Activated CD8-positive, alpha-beta T cell treated with anti-CD3 and anti-CD28 coated beads for 36 hours (primary cell): ENCODE measurements at regions not wholly inside any gene's neighbourhood (a gene's known extent, or its start where the extent isn't known, plus 50 kb on each side); places are given as distances from the start of the nearest gene placed in this dataset.

ENCODE experiments used
- ATAC-seq: fragments of 200-7000 bp; cut with Tn5 transposase; one replicate; pipeline ENCODE4 v1.10.0; 2021; ENCODE audit warnings: mild to moderate bottlenecking, moderate library complexity
- CTCF ChIA-PET: fragments of 350-600 bp; sonication (Branson Sonifier 250); formaldehyde crosslinking; loops from one replicate; lab custom pipeline; 2021; ENCODE audit warnings: antibody characterized with exemption; lab: Charles Lee
- POLR2A ChIA-PET: fragments of 350-600 bp; sonication (Branson Sonifier 250); formaldehyde crosslinking; loops from one replicate; lab custom pipeline; 2021; ENCODE audit warnings: antibody characterized with exemption; lab: Charles Lee
- DNase-seq: peaks from one replicate; pipeline ENCODE4 v3.0.0-alpha.2; 2020
- H3K27ac Mint-ChIP-seq: one replicate; pipeline ENCODE4 v1.8.0; 2021; ENCODE audit warnings: mild to moderate bottlenecking, mixed read lengths
- H3K27me3 Mint-ChIP-seq: one replicate; pipeline ENCODE4 v1.8.0; 2021; ENCODE audit warnings: mixed read lengths
- H3K36me3 Mint-ChIP-seq: one replicate; pipeline ENCODE4 v1.8.0; 2021; ENCODE audit warnings: low read depth, mixed read lengths
- H3K4me1 Mint-ChIP-seq: one replicate; pipeline ENCODE4 v1.8.0; 2021; ENCODE audit warnings: low read depth, mixed read lengths
- H3K4me3 Mint-ChIP-seq: one replicate; pipeline ENCODE4 v1.8.0; 2021; ENCODE audit warnings: mild to moderate bottlenecking, moderate library complexity, mixed read lengths
- H3K9me3 Mint-ChIP-seq: one replicate; pipeline ENCODE4 v1.8.0; 2021; ENCODE audit warnings: mixed read lengths
- CTCF ChIP-seq: fragments of 200-600 bp; IDR thresholded peaks from one replicate; pipeline ENCODE4 v1.8.0; 2022; ENCODE audit warnings: antibody characterized with exemption, mild to moderate bottlenecking
- intact Hi-C: fragments of 100-400 bp; cut with micrococcal nuclease; formaldehyde crosslinking; loops from one replicate; pipeline ENCODE4 v1.10.0; 2022

DNA sequence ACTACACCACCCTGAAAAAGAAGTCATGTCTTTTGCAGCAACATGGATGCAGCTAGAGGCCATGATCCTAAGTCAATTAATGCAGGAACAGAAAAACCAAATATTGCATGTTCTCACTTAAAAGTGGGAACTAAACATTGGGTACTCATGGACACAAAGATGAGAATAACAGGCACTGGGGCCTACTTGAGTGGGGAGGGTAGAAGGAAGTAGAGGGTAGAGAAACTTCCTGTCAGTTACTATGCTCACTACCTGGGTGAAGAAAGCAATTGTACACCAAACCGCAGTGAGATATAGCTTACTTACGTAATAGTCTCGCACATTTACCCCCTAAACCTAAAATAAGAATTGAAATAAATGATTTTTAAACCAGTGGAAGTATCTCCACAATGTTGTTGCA, 480.5 kb upstream of the ARRDC4 start:
- intact Hi-C loops: no loop called here
- no peak for TF ChIP-seq CTCF
- Mint-ChIP-seq H3K4me1 (no peaks in the 10 kb centered on the region), H3K4me3 (no peak overlapping the region), H3K27me3 (no peaks in the 10 kb centered on the region), H3K36me3 (no peaks in the 10 kb centered on the region), H3K27ac (no peak overlapping the region), H3K9me3 (peaks cover 6% of the 10 kb centered on the region)
- no peak for DNase-seq
- ChIA-PET CTCF (no interaction called here), POLR2A (interaction anchor here (0.5 kb wide), 1 partner anchor 638 kb away, joined by 3 read pairs; no protein-coding TSS in a partner anchor)
- ATAC-seq: no peak

GRCh38 chr15:97482521-97482920, 478.0 kb upstream of the ARRDC4 start:
- H3K4me3 Mint-ChIP-seq: no peak overlapping the region
- H3K27ac Mint-ChIP-seq: no peak overlapping the region
- H3K4me1 Mint-ChIP-seq: no peaks in the 10 kb centered on the region
- H3K27me3 Mint-ChIP-seq: no peaks in the 10 kb centered on the region
- no peak for DNase-seq
- TF ChIP-seq CTCF: no peak
- H3K9me3 Mint-ChIP-seq: peaks cover 6% of the 10 kb centered on the region
- ChIA-PET CTCF (no interaction called here), POLR2A (no interaction called here)
- no peak for ATAC-seq
- intact Hi-C loops: no loop called here
- no peaks in the 10 kb centered on the region for H3K36me3 Mint-ChIP-seq

- H3K4me3 Mint-ChIP-seq: no peak overlapping the region
- no peaks in the 10 kb centered on the region for H3K4me1 Mint-ChIP-seq
- no peak for ATAC-seq
- no peaks in the 10 kb centered on the region for H3K36me3 Mint-ChIP-seq
- TF ChIP-seq CTCF: no peak
- intact Hi-C loops: no loop called here
- CTCF ChIA-PET: no interaction called here
- no peak for DNase-seq
- H3K27me3 Mint-ChIP-seq: no peaks in the 10 kb centered on the region
- H3K9me3 Mint-ChIP-seq: peaks cover 6% of the 10 kb centered on the region
- no peak overlapping the region for H3K27ac Mint-ChIP-seq
- POLR2A ChIA-PET: no interaction called here
These were observed 477.3 kb upstream of the ARRDC4 start for GRCh38 chr15:97483232-97483631.

DNA sequence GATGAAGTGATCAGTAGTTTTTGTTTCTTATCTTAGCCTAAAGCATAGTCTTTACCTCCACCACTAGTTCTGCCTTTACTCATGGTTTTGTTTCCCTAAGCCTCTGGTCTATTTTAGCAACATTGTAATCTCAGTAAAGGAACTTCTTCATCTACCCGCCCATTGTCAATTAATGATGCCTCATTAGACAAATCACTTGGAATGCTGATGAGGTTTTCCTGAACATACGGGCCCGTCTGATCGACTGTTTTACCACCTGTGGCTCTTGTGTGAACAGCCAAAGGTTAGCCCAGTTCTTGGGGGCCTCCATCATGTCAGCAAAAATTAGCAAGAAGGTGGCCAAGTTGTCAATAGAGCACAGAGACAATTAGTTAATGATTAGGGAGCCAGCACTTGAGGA, 470.1 kb upstream of the ARRDC4 start:
- Mint-ChIP-seq H3K27me3 (no peaks in the 10 kb centered on the region), H3K4me3 (no peak overlapping the region), H3K4me1 (no peaks in the 10 kb centered on the region), H3K36me3 (no peaks in the 10 kb centered on the region), H3K27ac (no peak overlapping the region), H3K9me3 (no peaks in the 10 kb centered on the region)
- CTCF ChIA-PET: no interaction called here
- POLR2A ChIA-PET: no interaction called here
- DNase-seq (no peak), ATAC-seq (no peak)
- intact Hi-C loops: no loop called here
- TF ChIP-seq CTCF: no peak

- intact Hi-C loops: no loop called here
- no peak overlapping the region for H3K27ac Mint-ChIP-seq
- ATAC-seq: no peak
- peaks cover 5% of the 10 kb centered on the region for H3K9me3 Mint-ChIP-seq
- H3K4me1 Mint-ChIP-seq: no peaks in the 10 kb centered on the region
- DNase-seq: no peak
- TF ChIP-seq CTCF: no peak
- H3K4me3 Mint-ChIP-seq: no peak overlapping the region
- H3K36me3 Mint-ChIP-seq: no peaks in the 10 kb centered on the region
- H3K27me3 Mint-ChIP-seq: no peaks in the 10 kb centered on the region
- POLR2A ChIA-PET: interaction anchor here (0.6 kb wide), 1 partner anchor 1430 kb away, joined by 3 read pairs; no protein-coding TSS in a partner anchor
- CTCF ChIA-PET: no interaction called here
These were observed 459.2 kb upstream of the ARRDC4 start for GRCh38 chr15:97501291-97501690.
